Neuronal stem cell (in vitro differentiated cells): ENCODE measurements at regions not wholly inside any gene's neighbourhood (a gene's known extent, or its start where the extent isn't known, plus 50 kb on each side); places are given as distances from the start of the nearest gene placed in this dataset.

Source experiments
- DNase-seq: peaks from one replicate; pipeline ENCODE4 v3.0.0-alpha.2; 2013; ENCODE audit warnings: low spot score
- H2AFZ ChIP-seq: one replicate; pipeline ENCODE4 v1.6.1; 2013; ENCODE audit warnings: mild to moderate bottlenecking, low read length, inconsistent platforms
- H2AK5ac ChIP-seq: 2 replicates; pipeline ENCODE4 v1.6.1; 2013; ENCODE audit warnings: low read depth, mild to moderate bottlenecking, inconsistent platforms, low read length, moderate library complexity, mixed read lengths
- H2BK120ac ChIP-seq: 2 replicates; pipeline ENCODE4 v1.6.1; 2013; ENCODE audit warnings: low read depth, mild to moderate bottlenecking, inconsistent platforms, low read length, moderate library complexity, mixed read lengths
- H2BK12ac ChIP-seq: one replicate; pipeline ENCODE4 v1.6.1; 2013; ENCODE audit warnings: low read length, inconsistent platforms
- H2BK15ac ChIP-seq: 2 replicates; pipeline ENCODE4 v1.6.1; 2013; ENCODE audit warnings: mild to moderate bottlenecking, low read length, inconsistent platforms, mixed read lengths
- H2BK5ac ChIP-seq: one replicate; pipeline ENCODE4 v1.6.1; 2013; ENCODE audit warnings: inconsistent platforms, mild to moderate bottlenecking, low read length, moderate library complexity
- H3K14ac ChIP-seq: one replicate; pipeline ENCODE4 v1.6.1; 2013; ENCODE audit warnings: low read length, inconsistent platforms
- H3K18ac ChIP-seq: 2 replicates; pipeline ENCODE4 v1.6.1; 2013; ENCODE audit warnings: low read length, inconsistent platforms
- H3K23ac ChIP-seq: 2 replicates; pipeline ENCODE4 v1.6.1; 2013; ENCODE audit warnings: low read depth, mild to moderate bottlenecking, mixed read lengths, low read length, inconsistent platforms; ENCODE audit not compliant: poor library complexity
- H3K27ac ChIP-seq: replicated peaks from 3 replicates; pipeline ENCODE4 v1.5.1; 2013; ENCODE audit warnings: low read length, inconsistent platforms
- H3K27me3 ChIP-seq, 3 experiments: 2 replicates each; pipeline ENCODE4 v1.6.1; 2013; ENCODE audit warnings: low read length in 3 of 3, mild to moderate bottlenecking in 2 of 3, inconsistent platforms in 1 of 3, low read depth in 1 of 3, mixed read lengths in 1 of 3, moderate library complexity in 1 of 3; ENCODE audit not compliant: control insufficient read depth in 3 of 3, insufficient read depth in 3 of 3
- H3K36me3 ChIP-seq, 2 donors: replicated peaks in 1 of 2; 2 replicates each; pipeline ENCODE4 v1.6.1; 2013; ENCODE audit warnings: low read length in 2 of 2; ENCODE audit not compliant: control insufficient read depth in 2 of 2, insufficient read depth in 2 of 2
- H3K4ac ChIP-seq: 2 replicates; pipeline ENCODE4 v1.6.1; 2013; ENCODE audit warnings: inconsistent platforms, mild to moderate bottlenecking, low read length, moderate library complexity
- H3K4me1 ChIP-seq, 2 donors: 1 replicate in 1 of 2; 2 replicates in 1 of 2; pipeline ENCODE4 v1.6.1; 2013; ENCODE audit warnings: low read length in 2 of 2, low read depth in 1 of 2; ENCODE audit not compliant: control insufficient read depth in 2 of 2, insufficient read depth in 1 of 2
- H3K4me2 ChIP-seq: one replicate; pipeline ENCODE4 v1.6.1; 2013; ENCODE audit warnings: mild to moderate bottlenecking, low read length, inconsistent platforms; ENCODE audit not compliant: insufficient read depth, poor library complexity, severe bottlenecking
- H3K4me3 ChIP-seq, 2 donors: 2 replicates each; pipeline ENCODE4 v1.5.1; 2013; ENCODE audit warnings: low read length in 2 of 2, mild to moderate bottlenecking in 2 of 2, inconsistent platforms in 1 of 2, moderate library complexity in 1 of 2
- H3K79me1 ChIP-seq: one replicate; pipeline ENCODE4 v1.6.1; 2013; ENCODE audit warnings: low read depth, mild to moderate bottlenecking, inconsistent platforms, low read length, moderate library complexity
- H3K9ac ChIP-seq: one replicate; pipeline ENCODE4 v1.6.1; 2013; ENCODE audit warnings: mild to moderate bottlenecking, low read depth, low read length, inconsistent platforms; ENCODE audit not compliant: poor library complexity
- H3K9me3 ChIP-seq, 2 donors: replicated peaks in 1 of 2; 2 replicates each; pipeline versions ENCODE3 to v1.6.1; 2013; ENCODE audit warnings: low read length in 2 of 2, mild to moderate bottlenecking in 2 of 2, inconsistent platforms in 1 of 2, low read depth in 1 of 2, mixed read lengths in 1 of 2, moderate library complexity in 1 of 2; ENCODE audit not compliant: control insufficient read depth in 2 of 2, insufficient read depth in 1 of 2
- H4K8ac ChIP-seq: one replicate; pipeline ENCODE4 v1.6.1; 2013; ENCODE audit warnings: low read depth, mild to moderate bottlenecking, inconsistent platforms, low read length, moderate library complexity
- H4K91ac ChIP-seq: one replicate; pipeline ENCODE4 v1.6.1; 2013; ENCODE audit warnings: low read length, low read depth, mild to moderate bottlenecking, inconsistent platforms; ENCODE audit not compliant: poor library complexity
- WGBS, 2 donors: extraction: QIAGEN DNeasy Blood & Tissue Kit; methylation state at CpG; one replicate each; pipeline ENCODE4 v1.1.7; 2013; ENCODE audit warnings: missing lambda C conversion rate in 2 of 2, mixed read lengths in 1 of 2; ENCODE audit not compliant: insufficient read length in 2 of 2, insufficient replicate concordance in 1 of 2; ENCODE audit errors: extremely low coverage in 2 of 2; 5-methylcytosine and 5-hydroxymethylcytosine counted together

DNA sequence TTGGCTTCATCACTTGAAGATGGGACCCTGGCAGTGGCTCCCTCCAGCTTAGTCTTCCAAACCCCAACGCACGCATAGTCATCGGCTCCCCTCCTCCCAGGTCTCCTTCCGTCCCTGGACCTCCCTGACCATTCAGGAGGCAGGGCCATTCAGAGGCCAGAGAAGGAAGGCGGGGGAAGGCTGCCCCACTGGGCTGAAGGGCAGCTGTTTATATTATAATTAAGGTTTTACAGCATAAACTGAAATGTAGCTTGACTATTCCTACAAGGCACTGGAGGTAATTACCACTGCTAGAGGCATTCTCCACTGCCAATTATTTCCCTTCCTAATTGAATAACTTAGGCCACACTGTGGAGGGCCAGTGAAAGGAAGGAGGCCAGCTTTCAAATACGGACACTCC lies 170.6 kb upstream of the PROX1 start:
- H2BK15ac ChIP-seq = no peak overlapping the region
- H2BK12ac ChIP-seq = no peak overlapping the region
- no peak overlapping the region for H3K4me2 ChIP-seq
- no peak overlapping the region for H3K14ac ChIP-seq
- H2AK5ac ChIP-seq = no peak overlapping the region
- no CpG with 5 or more reads among the region's 6 CpGs for WGBS, 2 donors
- H3K27me3 ChIP-seq = no peaks in the 10 kb centered on the region
- H2AFZ ChIP-seq = no peak overlapping the region
- H3K18ac ChIP-seq = peak overlapping the region; percentile 80
- H3K36me3 ChIP-seq = no peaks in the 10 kb centered on the region
- peak; percentile 67 for DNase-seq
- no peak overlapping the region for H3K23ac ChIP-seq
- peak overlapping the region; percentile 73 for H3K27ac ChIP-seq
- H2BK5ac ChIP-seq = no peak overlapping the region
- H3K4ac ChIP-seq = no peak overlapping the region
- H4K8ac ChIP-seq = peak overlapping the region; percentile 26
- H4K91ac ChIP-seq = no peak overlapping the region
- no peak overlapping the region for H3K4me3 ChIP-seq
- H3K9me3 ChIP-seq = no peaks in the 10 kb centered on the region
- H2BK120ac ChIP-seq = no peak overlapping the region
- peaks cover 0 to 8% of the 10 kb centered on the region in 2 donors for H3K4me1 ChIP-seq
- no peak overlapping the region for H3K9ac ChIP-seq
- H3K79me1 ChIP-seq = no peaks in the 10 kb centered on the region

DNA sequence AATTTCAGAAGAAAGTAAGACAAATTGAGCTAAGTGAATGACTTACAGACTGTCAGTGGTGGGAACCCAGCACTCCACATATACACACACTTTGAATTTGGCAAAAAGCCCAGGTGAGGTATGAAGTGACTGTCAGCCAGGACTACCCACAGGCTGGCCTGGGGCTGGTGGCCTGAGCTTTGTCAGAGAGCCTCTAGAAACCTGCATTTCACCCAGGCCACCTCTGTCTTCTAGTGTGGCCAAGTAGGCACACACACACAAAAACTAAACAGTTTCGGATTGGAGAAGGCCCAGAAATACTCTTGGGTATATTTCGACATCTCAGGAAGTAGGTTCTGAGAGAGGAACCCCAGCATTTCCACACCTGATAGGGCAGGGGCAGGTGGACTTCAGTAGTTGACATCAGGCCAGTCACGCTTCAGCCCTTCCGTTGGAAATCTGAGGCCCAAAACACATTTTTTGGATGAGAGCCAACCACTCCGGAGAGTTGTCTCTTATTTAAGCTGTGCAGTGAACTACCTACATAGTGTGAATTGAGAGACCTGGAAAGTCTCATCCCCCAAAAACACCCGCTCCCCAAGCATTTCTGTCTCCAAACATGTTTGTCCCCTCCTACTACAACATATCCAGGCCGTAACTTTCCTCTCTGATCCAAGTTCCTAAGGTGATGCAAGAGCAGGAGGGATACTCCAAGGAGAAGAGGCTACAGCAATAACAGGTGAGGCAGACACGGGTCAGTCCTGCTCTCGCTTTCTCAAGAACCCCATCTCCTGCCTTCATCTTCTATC lies 167.2 kb upstream of the PROX1 start:
- Histone ChIP-seq H2AK5ac (no peak overlapping the region), H4K8ac (no peak overlapping the region), H2BK5ac (no peak overlapping the region), H3K79me1 (no peaks in the 10 kb centered on the region), H3K4me2 (no peak overlapping the region), H2AFZ (no peak overlapping the region), H3K9me3 (peaks cover 0 to 2% of the 10 kb centered on the region in 2 donors), H3K4me1 (peaks cover 0 to 8% of the 10 kb centered on the region in 2 donors), H3K23ac (no peak overlapping the region), H2BK12ac (no peak overlapping the region), H3K36me3 (no peaks in the 10 kb centered on the region), H2BK15ac (no peak overlapping the region), H3K18ac (no peak overlapping the region), H2BK120ac (no peak overlapping the region), H3K14ac (no peak overlapping the region), H3K4me3 (no peak overlapping the region), H3K9ac (no peak overlapping the region), H3K4ac (no peak overlapping the region), H4K91ac (no peak overlapping the region), H3K27ac (no peak overlapping the region), H3K27me3 (no peaks in the 10 kb centered on the region)
- DNase-seq = no peak
- no CpG with 5 or more reads among the region's 9 CpGs for WGBS, 2 donors

DNA sequence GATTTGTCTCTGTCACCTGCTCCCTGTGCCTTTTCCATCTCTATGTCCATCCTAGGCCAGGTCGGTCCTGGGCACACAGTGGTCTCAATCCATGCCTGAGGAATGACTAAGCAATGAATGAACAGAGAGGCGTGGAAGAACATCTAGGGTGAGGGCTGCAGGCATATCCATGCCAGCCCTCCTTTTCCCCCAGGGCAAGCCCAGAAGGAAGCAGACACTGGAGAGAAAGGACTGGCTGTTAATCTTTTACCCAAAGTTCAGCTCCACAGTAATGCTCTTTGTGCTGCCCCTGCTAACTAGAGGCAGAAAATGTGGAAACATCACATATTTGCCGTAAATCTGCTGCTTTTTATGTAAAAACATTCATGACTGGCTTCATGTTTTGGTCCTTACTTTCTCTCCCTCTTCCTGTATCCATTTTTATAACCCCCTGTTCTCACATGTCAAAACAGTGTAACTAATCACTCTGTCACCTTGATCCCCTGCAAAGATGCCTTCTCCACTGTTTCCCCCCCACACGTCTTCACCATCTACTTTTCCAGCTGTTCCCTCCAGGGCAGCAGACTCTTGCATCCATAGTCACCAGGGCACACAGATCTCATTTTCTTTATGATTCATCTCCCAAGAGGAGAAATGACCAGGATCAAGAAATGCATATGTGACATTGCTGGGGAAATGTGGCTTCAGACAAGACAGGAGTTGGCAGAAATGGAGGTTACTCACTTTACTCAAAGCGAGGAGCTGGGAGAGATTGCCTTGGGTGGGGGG lies 166.4 kb upstream of the PROX1 start:
- Histone ChIP-seq H2BK120ac (no peak overlapping the region), H2BK12ac (no peak overlapping the region), H3K36me3 (no peaks in the 10 kb centered on the region), H2AK5ac (no peak overlapping the region), H2BK5ac (no peak overlapping the region), H4K8ac (no peak overlapping the region), H3K4ac (no peak overlapping the region), H3K9ac (no peak overlapping the region), H3K4me3 (no peak overlapping the region), H3K14ac (no peak overlapping the region), H2BK15ac (no peak overlapping the region), H3K23ac (no peak overlapping the region), H3K4me1 (peaks cover 0 to 8% of the 10 kb centered on the region in 2 donors), H3K79me1 (no peaks in the 10 kb centered on the region), H3K27me3 (no peaks in the 10 kb centered on the region), H4K91ac (no peak overlapping the region), H3K27ac (no peak overlapping the region), H3K4me2 (no peak overlapping the region), H2AFZ (no peak overlapping the region), H3K18ac (no peak overlapping the region), H3K9me3 (peaks cover 0 to 2% of the 10 kb centered on the region in 2 donors)
- DNase-seq = no peak
- no CpG with 5 or more reads among the region's 5 CpGs for WGBS, 2 donors

DNA sequence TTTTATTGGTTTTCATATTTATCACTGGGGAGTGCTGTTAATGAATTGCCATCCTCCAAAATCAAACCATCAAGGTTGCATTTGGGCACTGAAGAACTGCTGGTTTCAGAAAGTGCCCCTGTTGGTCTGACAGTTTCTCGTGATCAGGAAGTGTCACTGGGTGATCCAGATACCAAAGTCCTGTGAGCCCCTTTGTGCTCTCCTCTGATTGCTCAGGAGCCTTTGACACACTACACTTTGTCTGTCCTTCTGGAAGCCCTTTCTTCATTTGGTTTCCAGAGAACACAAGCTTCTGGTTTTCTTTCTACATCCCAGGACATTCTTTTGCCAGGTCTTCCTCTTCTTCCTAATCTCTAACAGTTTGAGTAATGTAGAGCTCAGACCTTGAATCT lies 165.8 kb upstream of the PROX1 start:
- no peak overlapping the region for H3K27ac ChIP-seq
- H3K14ac ChIP-seq = no peak overlapping the region
- H4K8ac ChIP-seq = no peak overlapping the region
- H3K18ac ChIP-seq = no peak overlapping the region
- H3K4ac ChIP-seq = no peak overlapping the region
- peaks cover 0 to 2% of the 10 kb centered on the region in 2 donors for H3K9me3 ChIP-seq
- no peaks in the 10 kb centered on the region for H3K36me3 ChIP-seq
- no peak overlapping the region for H2BK12ac ChIP-seq
- no peak overlapping the region for H3K4me3 ChIP-seq
- H2AK5ac ChIP-seq = no peak overlapping the region
- no peak for DNase-seq
- no peak overlapping the region for H3K4me2 ChIP-seq
- H2BK5ac ChIP-seq = no peak overlapping the region
- H2AFZ ChIP-seq = no peak overlapping the region
- peaks cover 0 to 5% of the 10 kb centered on the region in 2 donors for H3K4me1 ChIP-seq
- H3K9ac ChIP-seq = no peak overlapping the region
- no peaks in the 10 kb centered on the region for H3K79me1 ChIP-seq
- no peak overlapping the region for H3K23ac ChIP-seq
- no peak overlapping the region for H4K91ac ChIP-seq
- H3K27me3 ChIP-seq = no peaks in the 10 kb centered on the region
- H2BK120ac ChIP-seq = no peak overlapping the region
- WGBS, 2 donors = no CpG with 5 or more reads among the region's 1 CpG
- no peak overlapping the region for H2BK15ac ChIP-seq
